Right lobe of liver (tissue), 4 donors: ENCODE measurements at regions not wholly inside any gene's neighbourhood (a gene's known extent, or its start where the extent isn't known, plus 50 kb on each side); places are given as distances from the start of the nearest gene placed in this dataset.

Experiments
- CTCF ChIP-seq, 4 donors: fragments of 200-600 bp in 3 of 4; fragments of 450-650 bp in 1 of 4; IDR thresholded peaks; one replicate each; pipeline versions ENCODE4 v1.5.1 to v1.8.0; 2016 to 2022; ENCODE audit warnings: antibody characterized with exemption in 4 of 4, mild to moderate bottlenecking in 2 of 4
- POLR2A ChIP-seq: fragments of 450-650 bp; IDR thresholded peaks from one replicate; pipeline ENCODE4 v1.6.1; 2017; ENCODE audit warnings: antibody characterized with exemption, mild to moderate bottlenecking
- donor health status: DM: no; HTN: no; CAD: no.
- donor health status: DM: no; HTN: no; CAD: no.
- donor health status: DM: no; HTN: yes; CAD: no.

GRCh38 chr4:182019148-182019652 lies 224.0 kb upstream of the TENM3 start:
- TF ChIP-seq CTCF (IDR thresholded peaks at IDR 0.05) (no peak), POLR2A (no peak)
